ENCODE measurements at regions not wholly inside any gene's neighbourhood (a gene's known extent, or its start where the extent isn't known, plus 50 kb on each side); places are given as distances from the start of the nearest gene placed in this dataset.

- H3K4me3 Mint-ChIP-seq, result no peak overlapping the region
These were observed 2891.5 kb downstream of the PCDH9 start for GRCh38 chr13:64338671-64339070.

GRCh38 chr13:64333888-64334287 lies 2896.2 kb downstream of the PCDH9 start:
- no peak for TF ChIP-seq CTCF (IDR thresholded peaks at IDR 0.05)
- H3K27me3 Mint-ChIP-seq (ENCODE audit: insufficient read depth), result peaks cover 1% of the 10 kb centered on the region; the same call in 1 of the 2 replicates

More at GRCh38 chr13:64338671-64339070, 2891.5 kb downstream of the PCDH9 start:
- Mint-ChIP-seq H3K27ac (no peak overlapping the region), H3K4me1 (ENCODE audit: low read depth) (no peaks in the 10 kb centered on the region), H3K36me3 (ENCODE audit: low read depth) (no peaks in the 10 kb centered on the region; the same call in 1 of the 2 replicates), H3K9me3 (peaks cover 17% of the 10 kb centered on the region), H3K27me3 (ENCODE audit: insufficient read depth) (no peaks in the 10 kb centered on the region)
- TF ChIP-seq CTCF (IDR thresholded peaks at IDR 0.05), result no peak
- no peak for DNase-seq

GRCh38 chr13:64332048-64332447 lies 2898.1 kb downstream of the PCDH9 start:
- Mint-ChIP-seq H3K36me3 (ENCODE audit: low read depth) (peaks cover 5% of the 10 kb centered on the region; the same call in 1 of the 2 replicates), H3K27ac (no peak overlapping the region), H3K4me3 (no peak overlapping the region), H3K9me3 (peaks cover 11% of the 10 kb centered on the region), H3K4me1 (ENCODE audit: low read depth) (no peaks in the 10 kb centered on the region), H3K27me3 (ENCODE audit: insufficient read depth) (peaks cover 1% of the 10 kb centered on the region; the same call in 1 of the 2 replicates)
- no peak for DNase-seq
- no peak for TF ChIP-seq CTCF (IDR thresholded peaks at IDR 0.05)

More at GRCh38 chr13:64333888-64334287, 2896.2 kb downstream of the PCDH9 start:
- H3K4me1 Mint-ChIP-seq (ENCODE audit: low read depth), result no peaks in the 10 kb centered on the region
- no peak overlapping the region for H3K27ac Mint-ChIP-seq
- H3K9me3 Mint-ChIP-seq, result peaks cover 11% of the 10 kb centered on the region
- no peak overlapping the region for H3K4me3 Mint-ChIP-seq
- peaks cover 5% of the 10 kb centered on the region; the same call in 1 of the 2 replicates for H3K36me3 Mint-ChIP-seq (ENCODE audit: low read depth)
- DNase-seq, result no peak

GRCh38 chr13:64327505-64328194 lies 2902.5 kb downstream of the PCDH9 start:
- no peak for TF ChIP-seq CTCF (IDR thresholded peaks at IDR 0.05)
- no peak overlapping the region for H3K4me3 Mint-ChIP-seq
- peaks cover 5% of the 10 kb centered on the region; the same call in 1 of the 2 replicates for H3K36me3 Mint-ChIP-seq (ENCODE audit: low read depth)
- no peaks in the 10 kb centered on the region for H3K4me1 Mint-ChIP-seq (ENCODE audit: low read depth)
- H3K27ac Mint-ChIP-seq, result no peak overlapping the region
- peaks cover 1% of the 10 kb centered on the region; the same call in 1 of the 2 replicates for H3K27me3 Mint-ChIP-seq (ENCODE audit: insufficient read depth)
- DNase-seq, result no peak
- peaks cover 4% of the 10 kb centered on the region for H3K9me3 Mint-ChIP-seq

- peaks cover 14% of the 10 kb centered on the region for H3K4me1 Mint-ChIP-seq (ENCODE audit: low read depth)
- H3K27ac Mint-ChIP-seq, result no peak overlapping the region
- H3K4me3 Mint-ChIP-seq, result no peak overlapping the region
- no peaks in the 10 kb centered on the region; the same call in 1 of the 2 replicates for H3K36me3 Mint-ChIP-seq (ENCODE audit: low read depth)
- H3K9me3 Mint-ChIP-seq, result no peaks in the 10 kb centered on the region; the same call in 1 of the 2 replicates
- H3K27me3 Mint-ChIP-seq (ENCODE audit: insufficient read depth), result no peaks in the 10 kb centered on the region
- DNase-seq, result peak; percentile 6
- TF ChIP-seq CTCF (IDR thresholded peaks at IDR 0.05), result no peak
These were observed 2898.7 kb upstream of the PCDH20 start for GRCh38 chr13:64314331-64314730.
